H9 (cell line): ENCODE measurements at regions not wholly inside any gene's neighbourhood (a gene's known extent, or its start where the extent isn't known, plus 50 kb on each side); places are given as distances from the start of the nearest gene placed in this dataset.

Source experiments
- DNase-seq: peaks from one replicate; pipeline ENCODE4 v3.0.0-alpha.2; 2017
- H2AFZ ChIP-seq: one replicate; pipeline ENCODE4 v1.6.1; 2013; ENCODE audit warnings: mild to moderate bottlenecking, low read length, control low read depth, moderate library complexity
- H2AK5ac ChIP-seq: 2 replicates; pipeline ENCODE4 v1.6.1; 2013; ENCODE audit warnings: low read length, control low read depth, mixed read lengths; ENCODE audit not compliant: insufficient read length
- H2BK120ac ChIP-seq: one replicate; pipeline ENCODE4 v1.6.1; 2013; ENCODE audit warnings: low read depth, mild to moderate bottlenecking, low read length, control low read depth, inconsistent platforms; ENCODE audit not compliant: poor library complexity, severe bottlenecking
- H2BK12ac ChIP-seq: 2 replicates; pipeline ENCODE4 v1.6.1; 2013; ENCODE audit warnings: low read length, control low read depth, mixed read lengths, low read depth; ENCODE audit not compliant: insufficient read length
- H2BK15ac ChIP-seq: 2 replicates; pipeline ENCODE4 v1.6.1; 2013; ENCODE audit warnings: low read depth, low read length, control low read depth
- H2BK20ac ChIP-seq: one replicate; pipeline ENCODE4 v1.6.1; 2013; ENCODE audit warnings: low read depth, mild to moderate bottlenecking, low read length, control low read depth, inconsistent platforms; ENCODE audit not compliant: poor library complexity, severe bottlenecking
- H2BK5ac ChIP-seq: 2 replicates; pipeline ENCODE4 v1.6.1; 2013; ENCODE audit warnings: low read length, control low read depth, mixed read lengths; ENCODE audit not compliant: insufficient read length
- H3K14ac ChIP-seq: 2 replicates; pipeline ENCODE4 v1.6.1; 2013; ENCODE audit warnings: low read length, control low read depth; ENCODE audit not compliant: insufficient read depth
- H3K18ac ChIP-seq: 2 replicates; pipeline ENCODE4 v1.6.1; 2013; ENCODE audit warnings: low read depth, mild to moderate bottlenecking, mixed read lengths, low read length, control low read depth; ENCODE audit not compliant: insufficient read length
- H3K23ac ChIP-seq: 2 replicates; pipeline ENCODE4 v1.6.1; 2013; ENCODE audit warnings: low read length, control low read depth, mixed read lengths, low read depth; ENCODE audit not compliant: insufficient read length
- H3K23me2 ChIP-seq: 2 replicates; pipeline ENCODE4 v1.6.1; 2013; ENCODE audit warnings: low read depth, mild to moderate bottlenecking, mixed read lengths, low read length, control low read depth; ENCODE audit not compliant: insufficient read length, poor library complexity, severe bottlenecking
- H3K27ac ChIP-seq: 2 replicates; pipeline ENCODE4 v1.5.1; 2013; ENCODE audit warnings: low read length, control low read depth, mixed read lengths, low read depth; ENCODE audit not compliant: insufficient read length
- H3K27me3 ChIP-seq: 2 replicates; pipeline ENCODE4 v1.6.1; 2013; ENCODE audit warnings: low read length, control low read depth, inconsistent platforms; ENCODE audit not compliant: insufficient read depth
- H3K4ac ChIP-seq: 2 replicates; pipeline ENCODE4 v1.6.1; 2013; ENCODE audit warnings: low read depth, mild to moderate bottlenecking, control low read depth, inconsistent platforms, low read length, moderate library complexity
- H3K4me1 ChIP-seq: 2 replicates; pipeline ENCODE4 v1.6.1; 2013; ENCODE audit warnings: low read length, control low read depth, inconsistent platforms; ENCODE audit not compliant: insufficient read depth
- H3K4me2 ChIP-seq: 2 replicates; pipeline ENCODE4 v1.6.1; 2013; ENCODE audit warnings: low read length, control low read depth, mixed read lengths; ENCODE audit not compliant: insufficient read length, insufficient read depth
- H3K56ac ChIP-seq: 2 replicates; pipeline ENCODE4 v1.6.1; 2013; ENCODE audit warnings: low read depth, mild to moderate bottlenecking, mixed read lengths, low read length, control low read depth; ENCODE audit not compliant: insufficient read length
- H3K79me1 ChIP-seq: 2 replicates; pipeline ENCODE4 v1.6.1; 2013; ENCODE audit warnings: low read depth, mild to moderate bottlenecking, moderate library complexity, low read length, control low read depth, inconsistent platforms; ENCODE audit not compliant: insufficient read depth, poor library complexity, severe bottlenecking
- H3K79me2 ChIP-seq: 2 replicates; pipeline ENCODE4 v1.6.1; 2013; ENCODE audit warnings: low read length, control low read depth, inconsistent platforms; ENCODE audit not compliant: insufficient read depth
- H3K9ac ChIP-seq: 2 replicates; pipeline ENCODE4 v1.6.1; 2013; ENCODE audit warnings: low read length, control low read depth, mixed read lengths; ENCODE audit not compliant: insufficient read length; ENCODE audit errors: extremely low read depth
- H3K9me3 ChIP-seq: one replicate; pipeline ENCODE4 v1.6.1; 2013; ENCODE audit warnings: low read depth, low read length, inconsistent platforms; ENCODE audit not compliant: control insufficient read depth
- H3T11ph ChIP-seq: one replicate; pipeline ENCODE4 v1.6.1; 2013; ENCODE audit warnings: mild to moderate bottlenecking, low read length, control low read depth, inconsistent platforms
- H4K20me1 ChIP-seq: one replicate; pipeline ENCODE4 v1.6.1; 2013; ENCODE audit not compliant: control insufficient read depth, insufficient read length, insufficient read depth
- H4K5ac ChIP-seq: 2 replicates; pipeline ENCODE4 v1.6.1; 2013; ENCODE audit warnings: low read depth, mild to moderate bottlenecking, mixed read lengths, low read length, control low read depth; ENCODE audit not compliant: insufficient read length
- H4K8ac ChIP-seq: replicated peaks from 2 replicates; pipeline ENCODE4 v1.6.1; 2013; ENCODE audit warnings: low read length, control low read depth, mixed read lengths, low read depth; ENCODE audit not compliant: insufficient read length
- H4K91ac ChIP-seq: 2 replicates; pipeline ENCODE4 v1.6.1; 2013; ENCODE audit warnings: low read depth, mild to moderate bottlenecking, moderate library complexity, mixed read lengths, low read length, control low read depth; ENCODE audit not compliant: insufficient read length
- H3K27ac Mint-ChIP-seq, 3 experiments: 2 replicates in 2 of 3; 3 replicates in 1 of 3; pipeline ENCODE4 v1.8.0; 2020 to 2021; ENCODE audit warnings: mixed read lengths in 3 of 3, mild to moderate bottlenecking in 1 of 3, moderate library complexity in 1 of 3
- H3K27me3 Mint-ChIP-seq: 2 replicates; pipeline ENCODE4 v1.8.0; 2021; ENCODE audit warnings: low read depth, mild to moderate bottlenecking, moderate library complexity, mixed read lengths
- H3K36me3 Mint-ChIP-seq, 3 experiments: 2 replicates in 2 of 3; 3 replicates in 1 of 3; pipeline ENCODE4 v1.8.0; 2020 to 2021; ENCODE audit warnings: low read depth in 3 of 3, mixed read lengths in 3 of 3; ENCODE audit not compliant: insufficient read depth in 1 of 3
- H3K4me1 Mint-ChIP-seq, 2 experiments: 2 replicates each; pipeline ENCODE4 v1.8.0; 2020; ENCODE audit warnings: mixed read lengths in 2 of 2
- H3K4me3 Mint-ChIP-seq, 2 experiments: 2 replicates in 1 of 2; 3 replicates in 1 of 2; pipeline ENCODE4 v1.8.0; 2020 to 2021; ENCODE audit warnings: mild to moderate bottlenecking in 2 of 2, mixed read lengths in 2 of 2, moderate library complexity in 1 of 2
- H3K9me3 Mint-ChIP-seq, 2 experiments: 2 replicates in 1 of 2; 3 replicates in 1 of 2; pipeline ENCODE4 v1.8.0; 2020; ENCODE audit warnings: mild to moderate bottlenecking in 2 of 2, mixed read lengths in 2 of 2, moderate library complexity in 1 of 2
- CTCF ChIP-seq: fragments of 200-600 bp; sonication (generic); conservative IDR thresholded peaks from 3 replicates; pipeline ENCODE4 v1.8.0; 2021; ENCODE audit warnings: antibody characterized with exemption, mild to moderate bottlenecking

GRCh38 chr14:66043921-66044320, 442.2 kb upstream of the CCDC196 start:
- Mint-ChIP-seq H3K9me3 (peaks cover 0 to 4% of the 10 kb centered on the region in 2 experiments; a peak in 2 of 5 replicates), H3K27me3 (no peaks in the 10 kb centered on the region), H3K27ac (no peak overlapping the region), H3K36me3 (peaks cover 0 to 2% (median 0%) of the 10 kb centered on the region in 3 experiments; a peak in 1 of 7 replicates), H3K4me3 (no peak overlapping the region), H3K4me1 (peaks cover 7 to 11% of the 10 kb centered on the region in 2 experiments)
- Histone ChIP-seq H3K56ac (no peak overlapping the region), H3K4ac (no peak overlapping the region), H3K27ac (no peak overlapping the region), H3K14ac (no peak overlapping the region), H2BK12ac (no peak overlapping the region), H3K18ac (no peak overlapping the region), H3K79me1 (no peaks in the 10 kb centered on the region), H3K4me1 (0 out of 2 replicates have a peak, but pooled peaks cover 2% of the 10 kb centered on the region), H3K23ac (no peak overlapping the region), H4K5ac (no peak overlapping the region), H3K23me2 (no peaks in the 10 kb centered on the region), H4K20me1 (no peaks in the 10 kb centered on the region), H2BK20ac (no peak overlapping the region), H3K79me2 (no peaks in the 10 kb centered on the region), H2BK120ac (no peak overlapping the region), H3K4me2 (no peak overlapping the region), H2AFZ (no peak overlapping the region), H3K9ac (no peak overlapping the region), H3K27me3 (no peaks in the 10 kb centered on the region), H4K8ac (no peak overlapping the region), H3K9me3 (no peaks in the 10 kb centered on the region), H2AK5ac (no peak overlapping the region), H2BK15ac (no peak overlapping the region), H4K91ac (no peak overlapping the region), H2BK5ac (no peak overlapping the region), H3T11ph (no peak overlapping the region)
- no peak for DNase-seq
- TF ChIP-seq CTCF: no peak
